HG02610 (cell line): ENCODE measurements at regions not wholly inside any gene's neighbourhood (a gene's known extent, or its start where the extent isn't known, plus 50 kb on each side); places are given as distances from the start of the nearest gene placed in this dataset.

Experiments used
- ATAC-seq: cut with Tn5 transposase; IDR thresholded peaks from one replicate; pipeline ENCODE4 v1.9.1; 2021; ENCODE audit warnings: mild to moderate bottlenecking, moderate library complexity; ENCODE audit not compliant: unreplicated experiment

- ATAC-seq: no peak
These were observed 197.7 kb downstream of the MTX2 start for GRCh38 chr2:176466918-176467452.

- no peak for ATAC-seq
These were observed 198.4 kb downstream of the MTX2 start for GRCh38 chr2:176467595-176467994.

DNA sequence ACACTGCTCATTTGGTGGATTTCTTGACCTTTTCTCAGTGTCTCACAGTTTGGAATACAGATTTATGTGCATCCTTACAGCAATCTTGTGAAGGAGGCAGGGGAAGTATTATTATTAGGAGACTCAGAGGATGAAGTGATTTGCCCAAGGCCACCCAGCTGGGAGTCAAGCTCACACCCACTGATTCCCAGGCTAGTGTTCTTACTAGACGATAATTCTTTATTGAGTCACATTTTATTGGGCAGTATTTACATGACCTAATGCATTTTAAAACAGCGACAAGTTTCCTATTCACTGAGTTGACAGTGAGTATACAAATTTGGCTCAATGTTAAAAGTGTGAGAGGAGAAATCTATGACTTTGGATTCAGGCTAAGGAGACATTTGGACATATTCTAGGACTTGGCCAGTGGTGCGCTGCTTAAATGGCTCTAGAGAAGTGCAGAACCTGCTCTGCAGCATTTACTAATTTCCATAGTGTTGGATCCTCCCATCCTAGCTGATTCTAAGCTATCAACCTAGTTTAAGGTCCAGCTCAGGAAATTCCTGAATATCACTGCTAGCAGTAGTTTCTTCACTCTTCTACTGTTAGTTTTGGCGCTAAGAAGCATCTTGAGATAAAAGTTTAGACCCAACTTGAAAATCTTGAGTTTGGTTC is 199.3 kb downstream of the MTX2 start:
- ATAC-seq: no peak

- no peak for ATAC-seq
These were observed 201.5 kb downstream of the MTX2 start for GRCh38 chr2:176470713-176471112.

- ATAC-seq: no peak
These were observed 202.7 kb downstream of the MTX2 start for GRCh38 chr2:176471949-176472348.

DNA sequence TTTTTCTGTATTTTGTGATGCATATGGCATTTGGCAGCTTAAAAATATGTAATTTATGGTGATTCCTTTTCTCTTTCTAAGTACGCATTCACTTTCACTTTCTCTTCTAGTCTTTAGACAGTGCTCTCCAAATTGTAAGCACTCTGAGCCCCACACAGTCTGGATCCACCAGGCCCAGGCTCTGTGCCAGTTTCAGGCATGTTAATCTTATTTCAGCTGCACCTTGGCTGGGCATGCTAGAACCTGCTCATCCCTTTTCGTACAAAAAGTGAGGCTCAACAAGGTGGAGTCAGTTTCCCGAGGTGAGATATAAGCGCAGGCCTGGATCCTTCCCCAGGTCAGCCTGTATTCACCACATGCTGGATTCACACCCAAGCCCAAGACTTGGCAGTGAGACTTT is 203.9 kb downstream of the MTX2 start:
- ATAC-seq: peak; percentile 68

DNA sequence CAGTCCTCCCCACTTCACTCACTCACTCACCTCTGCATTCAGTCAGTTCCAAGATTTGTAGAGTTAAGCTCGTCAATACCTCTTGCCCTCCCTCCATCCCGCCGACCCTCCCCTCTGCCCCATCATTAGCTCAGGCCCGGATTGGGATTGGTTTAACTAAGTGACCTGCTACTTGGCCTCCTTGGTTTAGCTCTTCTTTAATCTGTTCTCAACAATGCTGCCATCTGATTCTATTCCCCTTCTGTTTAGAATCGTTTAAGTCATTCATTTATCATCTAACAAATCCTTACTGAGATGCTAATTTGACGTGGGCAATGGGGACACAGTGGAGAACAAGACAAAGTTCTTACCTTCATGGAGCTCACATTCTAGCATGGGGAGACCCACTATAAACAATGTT is 204.6 kb downstream of the MTX2 start:
- no peak for ATAC-seq

DNA sequence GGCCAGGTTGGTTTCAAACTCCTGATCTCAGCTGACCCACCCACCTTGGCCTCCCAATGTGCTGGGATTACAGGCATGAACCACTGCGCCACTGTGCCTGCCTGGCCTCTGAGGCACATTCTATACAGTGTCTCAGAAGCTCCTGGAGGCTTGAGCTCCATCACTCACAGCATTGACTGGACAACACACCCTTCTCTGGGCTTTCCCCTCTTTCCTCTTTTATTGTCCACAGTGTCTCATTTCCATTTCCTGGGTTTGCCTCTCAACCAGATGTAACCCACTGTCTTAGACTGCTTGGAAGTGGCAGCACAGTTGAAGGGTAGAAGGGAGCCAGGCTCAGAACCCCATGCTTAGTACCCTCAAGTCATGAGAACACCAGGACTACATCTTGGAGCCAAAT is 208.1 kb downstream of the MTX2 start:
- ATAC-seq: no peak

DNA sequence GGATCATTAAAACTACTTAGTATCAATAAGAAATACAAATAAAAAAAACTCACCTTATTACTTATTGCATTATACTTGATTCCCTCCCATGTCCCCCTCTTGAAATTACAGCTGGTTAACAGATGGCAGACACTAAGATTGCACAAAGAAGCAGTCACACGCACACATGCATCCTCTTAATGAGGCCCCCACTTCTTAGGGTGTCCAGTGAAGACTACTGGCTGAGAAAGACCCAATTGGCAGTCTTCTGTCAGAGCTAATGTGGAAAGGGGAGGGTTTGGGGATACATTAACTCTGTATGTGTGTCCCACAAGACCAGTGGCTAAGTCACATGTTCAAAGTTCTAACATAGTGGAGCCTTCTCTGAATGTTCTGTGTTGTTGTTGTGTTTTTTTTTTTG is 210.7 kb downstream of the MTX2 start:
- no peak for ATAC-seq

DNA sequence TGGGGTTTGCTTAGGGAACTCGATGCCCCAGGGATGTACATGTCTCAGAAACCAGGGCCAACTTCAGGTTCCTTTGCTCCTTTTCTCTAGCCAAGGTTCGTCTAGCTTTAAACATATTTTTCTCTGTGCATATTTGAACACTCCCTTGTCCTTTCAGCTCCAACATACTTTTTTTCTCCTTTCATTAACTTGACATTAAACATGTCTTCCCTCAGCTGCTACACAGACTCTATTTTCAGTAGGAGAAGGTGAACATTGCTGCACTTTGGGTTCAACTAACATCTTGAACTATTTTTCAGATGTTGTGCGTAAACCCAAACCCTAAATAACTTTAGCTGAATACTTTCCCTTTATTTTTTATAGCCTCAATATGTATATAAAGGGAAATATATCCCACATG is 212.9 kb downstream of the MTX2 start:
- ATAC-seq: no peak

- no peak for ATAC-seq
These were observed 214.2 kb downstream of the MTX2 start for GRCh38 chr2:176483476-176483875.

DNA sequence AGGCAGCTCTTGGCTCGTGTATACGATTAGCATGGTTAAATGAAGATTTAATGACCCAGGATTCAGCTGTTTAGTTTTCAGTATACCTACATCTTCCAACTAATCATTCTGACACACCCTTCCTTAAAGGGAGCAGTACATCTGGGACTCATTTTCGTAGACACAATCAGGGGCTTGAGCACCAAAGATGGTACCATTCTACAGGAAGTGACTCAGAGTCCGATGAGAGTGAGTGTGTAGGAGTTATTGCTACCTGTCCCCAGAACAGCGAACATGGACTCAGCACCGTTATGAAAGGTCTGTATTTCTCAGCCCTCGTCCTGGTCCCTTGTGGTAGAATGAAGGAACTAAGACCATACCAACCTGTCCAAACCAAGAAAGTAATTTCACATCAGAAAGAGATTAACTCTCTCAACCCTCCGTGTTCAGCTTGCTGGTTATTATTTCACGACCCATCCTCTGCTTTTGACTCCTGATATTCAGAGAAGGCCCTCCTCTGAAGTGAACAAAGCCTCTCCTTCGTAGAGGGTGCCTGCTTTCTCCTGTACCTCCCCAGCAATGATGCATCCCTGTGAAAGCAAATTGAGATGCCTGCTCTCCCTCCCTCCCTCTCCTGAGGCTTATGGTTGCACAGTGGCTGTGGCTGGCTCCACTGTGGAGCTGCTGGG is 214.8 kb downstream of the MTX2 start:
- no peak for ATAC-seq

DNA sequence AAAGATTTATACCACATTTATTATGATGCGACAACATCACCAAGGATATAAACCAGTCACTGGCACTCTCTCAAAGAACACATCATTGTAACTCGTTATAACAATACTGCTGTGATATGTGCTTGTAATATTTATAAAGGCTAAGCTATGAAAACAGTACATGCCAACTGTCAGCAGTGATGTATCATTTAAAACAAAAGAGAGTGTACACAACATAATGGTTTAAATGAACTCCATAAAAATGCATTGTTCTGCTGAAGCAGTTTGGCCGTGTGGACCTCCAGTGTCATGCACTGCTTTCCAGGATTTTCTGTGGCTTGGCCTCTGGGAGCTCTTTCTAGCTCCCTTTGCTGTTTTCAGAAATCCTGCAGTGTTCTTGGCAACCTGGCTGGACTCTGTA is 215.6 kb downstream of the MTX2 start:
- no peak for ATAC-seq

DNA sequence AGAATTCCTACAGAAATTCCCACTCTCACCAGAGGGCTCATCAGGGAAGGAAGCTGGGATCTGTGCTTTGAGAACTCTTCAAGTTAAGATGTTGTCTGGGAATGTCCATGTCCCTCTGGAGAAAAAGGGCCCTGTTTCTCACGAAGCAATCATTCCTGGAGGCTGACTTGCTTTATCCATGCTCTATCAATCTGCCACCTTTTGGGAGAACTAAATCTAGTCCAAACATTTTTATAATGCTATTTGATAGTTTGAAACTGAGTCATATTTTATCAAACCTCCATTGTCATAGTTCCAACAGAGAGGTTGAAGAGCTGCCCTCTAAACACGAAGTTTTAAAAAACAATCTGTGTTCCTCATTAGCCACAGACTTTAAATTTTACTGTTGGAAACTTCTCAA is 219.2 kb downstream of the MTX2 start:
- no peak for ATAC-seq

- ATAC-seq: no peak
These were observed 221.0 kb downstream of the MTX2 start for GRCh38 chr2:176490061-176490861.

DNA sequence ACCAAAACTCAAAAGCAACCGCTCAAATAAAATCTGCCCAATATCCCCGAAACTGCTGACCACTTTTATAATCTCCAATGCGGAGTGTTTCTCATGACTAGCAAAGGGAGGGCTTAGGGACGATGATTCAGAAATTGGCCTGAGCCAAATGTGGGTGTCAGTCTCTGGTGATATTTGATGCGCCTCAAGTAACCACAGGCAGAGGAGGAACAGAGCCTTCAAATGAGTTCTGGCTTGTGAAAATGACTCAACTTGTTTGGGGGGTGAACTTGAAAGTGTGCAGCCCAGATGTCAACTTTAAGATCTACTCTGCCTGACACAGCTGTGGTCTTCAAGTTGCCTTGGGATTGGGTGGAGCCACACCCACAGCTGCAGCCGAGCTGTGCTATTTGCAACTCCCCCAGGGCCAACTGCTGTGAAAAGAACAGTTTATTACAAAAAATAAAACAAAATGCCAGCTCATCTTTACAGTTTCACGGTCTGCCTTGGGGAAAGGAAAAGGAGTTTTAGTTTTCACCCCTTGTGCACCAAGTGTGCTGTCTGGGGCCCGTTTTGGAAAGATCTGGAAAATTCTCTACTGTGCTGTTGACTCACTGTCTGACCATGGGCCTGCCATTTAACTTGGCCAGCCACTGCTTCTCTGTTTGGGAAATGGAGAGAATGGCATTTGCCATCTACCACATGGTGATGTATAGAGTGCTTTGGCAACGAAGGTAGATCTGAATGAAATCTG is 222.1 kb downstream of the MTX2 start:
- ATAC-seq: peak; percentile 94

DNA sequence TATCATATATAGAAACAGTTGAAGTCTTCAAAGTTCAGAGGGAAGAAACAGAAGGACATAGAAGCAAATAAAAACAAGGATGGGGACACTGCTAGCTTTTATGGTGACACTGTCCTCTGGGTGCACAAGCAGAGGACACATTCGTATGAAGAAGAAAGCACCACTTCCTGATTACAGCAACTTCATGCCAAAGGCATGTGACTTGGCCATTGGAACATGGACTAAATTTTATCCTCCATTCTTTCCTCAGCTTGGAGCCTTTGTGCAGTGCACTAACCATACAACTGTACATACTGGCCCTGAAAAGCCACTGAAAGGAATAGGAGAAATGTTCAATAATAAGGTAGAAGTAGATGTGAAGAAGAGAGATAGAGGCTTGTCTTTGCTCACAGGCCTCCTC is 223.3 kb downstream of the MTX2 start:
- ATAC-seq: no peak

DNA sequence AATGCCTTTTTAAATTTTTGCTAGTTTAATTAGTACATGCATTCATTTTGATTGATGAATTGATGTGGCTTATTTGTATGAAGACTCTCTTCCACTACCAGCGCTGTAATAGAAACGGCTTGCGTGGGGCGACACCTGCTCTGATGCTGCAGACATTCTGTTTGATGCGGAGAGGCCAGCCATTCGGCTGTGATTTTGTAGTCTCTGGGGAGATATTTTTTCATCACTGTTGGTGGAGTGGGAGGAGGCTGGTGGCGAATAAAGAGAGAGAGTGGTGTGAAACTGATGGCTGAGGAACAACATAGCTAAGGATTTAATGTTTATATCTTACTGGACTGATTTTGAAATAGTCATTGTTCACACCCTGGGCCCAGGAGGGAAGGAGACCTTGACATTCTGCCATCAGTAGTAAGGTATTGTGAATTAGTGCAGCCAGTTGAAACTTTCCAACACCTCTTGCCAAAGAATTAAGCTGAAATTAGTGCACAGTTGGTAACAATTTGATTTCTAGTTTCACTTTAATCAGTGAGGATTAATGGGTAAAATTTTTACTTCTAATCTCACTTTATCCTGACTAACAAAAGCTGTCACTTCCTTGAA is 224.1 kb downstream of the MTX2 start:
- peak; percentile 40 for ATAC-seq

DNA sequence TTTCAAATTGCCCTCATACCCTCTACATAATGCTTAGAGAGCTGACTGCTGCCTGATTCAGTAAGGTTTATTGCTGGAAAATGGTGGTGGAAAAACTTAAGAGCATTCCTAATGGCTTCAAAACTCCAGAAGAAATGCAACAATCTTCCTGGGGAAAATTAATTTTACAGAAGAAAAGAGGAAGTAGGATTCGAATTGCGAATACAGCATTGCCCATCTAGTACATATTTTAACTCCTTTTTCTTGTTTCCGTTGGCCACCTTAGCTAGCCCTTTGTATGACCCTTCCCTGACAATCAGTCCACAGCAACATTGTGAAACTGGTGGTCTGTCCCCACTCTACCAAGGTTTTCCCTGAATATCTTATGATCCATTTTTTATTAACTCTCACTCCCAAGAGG is 224.7 kb downstream of the MTX2 start:
- ATAC-seq: no peak

- ATAC-seq: no peak
These were observed 225.7 kb downstream of the MTX2 start for GRCh38 chr2:176494949-176495353.

DNA sequence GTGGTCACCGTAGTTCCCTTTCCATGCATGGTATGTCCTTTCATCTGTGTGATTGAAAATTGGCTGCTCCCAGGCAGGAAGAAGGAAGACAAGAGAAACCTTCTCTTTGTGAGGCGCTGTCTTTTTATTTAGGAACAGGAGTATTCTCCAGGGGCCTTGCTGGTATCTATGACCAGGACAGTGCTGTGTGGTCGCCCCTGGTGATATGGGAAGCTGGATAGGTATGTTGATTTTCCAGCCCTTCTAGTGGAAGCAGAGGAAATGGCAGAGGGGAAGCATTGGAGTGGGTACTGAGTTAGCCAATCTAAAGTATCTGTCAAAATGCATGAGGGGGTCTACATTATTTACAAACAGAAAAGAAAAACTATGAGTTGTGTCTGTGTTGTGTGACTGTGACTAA is 226.6 kb downstream of the MTX2 start:
- no peak for ATAC-seq
